ENCODE measurements at regions not wholly inside any gene's neighbourhood (a gene's known extent, or its start where the extent isn't known, plus 50 kb on each side); places are given as distances from the start of the nearest gene placed in this dataset.

DNA sequence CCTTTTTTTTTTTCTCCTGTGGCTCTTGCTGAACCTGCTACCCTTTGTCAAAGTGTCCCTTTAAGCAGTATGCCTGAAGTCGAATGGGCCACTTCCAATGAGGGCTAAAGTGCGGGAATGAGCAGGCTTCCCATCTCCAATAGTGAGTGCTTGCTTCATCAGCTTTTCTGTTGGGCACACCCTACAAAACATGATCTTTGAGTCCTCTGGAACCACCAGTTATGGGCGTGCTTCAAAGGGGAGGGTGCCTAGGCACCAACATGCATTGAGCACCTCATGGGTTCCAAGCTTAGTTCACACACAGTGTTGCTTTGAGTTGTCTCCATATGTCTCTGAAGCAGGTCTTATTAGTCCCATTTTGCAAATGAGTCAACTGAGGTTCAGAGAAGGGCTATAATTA lies 132.8 kb upstream of the CPEB4 start:
- 89% methylated on average over 3 of the region's 3 CpGs; no CpG with 5 or more reads in 1 of the 2 experiments for WGBS, 2 experiments (ENCODE audit: extremely low coverage in 1 of 2, insufficient coverage in 1 of 2, insufficient read length in 1 of 2, insufficient replicate concordance in 2 of 2, low coverage in 1 of 2, low lambda C conversion rate in 2 of 2, missing lambda C conversion rate in 1 of 2)
- POLR2A ChIA-PET (ENCODE audit: partially characterized antibody), result no interaction called here

More for the DNA sequence above, 132.8 kb upstream of the CPEB4 start:
- Histone ChIP-seq H3K27ac (ENCODE audit: low read depth, low read length) (no peak overlapping the region), H4K5ac (ENCODE audit: insufficient read length, low read depth, low read length) (no peak overlapping the region), H3K18ac (ENCODE audit: extremely low read depth, low read length) (no peak overlapping the region), H3K14ac (ENCODE audit: insufficient read length) (no peak overlapping the region), H2AK5ac (ENCODE audit: low read depth, low read length) (no peak overlapping the region; the same call in 1 of the 2 replicates), H3K4me1 (replicated peaks in 1 of 4; ENCODE audit: control insufficient read depth in 3 of 4, insufficient read depth in 4 of 4, low read length in 3 of 4) (peaks cover 0 to 10% (median 1%) of the 10 kb centered on the region in 4 experiments; a peak in 5 of 7 replicates), H3K27me3 (replicated peaks in 1 of 4; ENCODE audit: control insufficient read depth in 3 of 4, extremely low read depth in 1 of 4, insufficient read depth in 3 of 4, low read length in 3 of 4) (0 out of 7 replicates have a peak, but pooled peaks cover 0 to 1% (median 0%) of the 10 kb centered on the region in 4 experiments), H4K91ac (replicated peaks; ENCODE audit: insufficient read length, low read length) (no peak overlapping the region), H3K4ac (replicated peaks; ENCODE audit: insufficient read length, low read depth, low read length) (no peak overlapping the region), H2BK12ac (ENCODE audit: low read depth, low read length) (0 out of 2 replicates have a peak overlapping the region, but pooled peaks have one; percentile 4), H3K23ac (ENCODE audit: insufficient read length) (no peak overlapping the region), H3K9me3 (ENCODE audit: insufficient read depth in 2 of 2, low read depth in 1 of 2, low read length in 1 of 2) (no peaks in the 10 kb centered on the region), H3K79me2 (ENCODE audit: control insufficient read depth in 1 of 2, insufficient read depth in 2 of 2, low read length in 2 of 2) (no peaks in the 10 kb centered on the region), H2BK20ac (ENCODE audit: low read length) (no peak overlapping the region), H3K56ac (replicated peaks; ENCODE audit: insufficient read length, low read depth, low read length) (no peak overlapping the region), H4K8ac (ENCODE audit: extremely low read depth, insufficient read depth, low read length) (no peak overlapping the region), H2AFZ (ENCODE audit: low read length) (no peak overlapping the region), H3K79me1 (ENCODE audit: low read depth, low read length) (no peaks in the 10 kb centered on the region), H2BK5ac (ENCODE audit: low read depth, low read length) (no peak overlapping the region), H3K4me3 (ENCODE audit: extremely low read depth in 1 of 4, insufficient read depth in 2 of 4, low read depth in 3 of 4, low read length in 4 of 4) (no peak overlapping the region), H3K4me2 (ENCODE audit: insufficient read depth in 1 of 2, low read depth in 2 of 2, low read length in 2 of 2) (no peak overlapping the region), H3K36me3 (ENCODE audit: control insufficient read depth in 2 of 4, insufficient read depth in 4 of 4, low read length in 3 of 4) (no peaks in the 10 kb centered on the region), H3K9ac (replicated peaks in 1 of 4; ENCODE audit: extremely low read depth in 1 of 4, low read depth in 3 of 4, low read length in 3 of 4) (no peak overlapping the region), H3K23me2 (ENCODE audit: low read depth, low read length) (no peaks in the 10 kb centered on the region), H2BK120ac (replicated peaks; ENCODE audit: low read depth, low read length) (no peak overlapping the region), H2BK15ac (ENCODE audit: low read length) (no peak overlapping the region), H4K20me1 (replicated peaks in 1 of 2; ENCODE audit: control insufficient read depth in 1 of 2, insufficient read depth in 2 of 2, low read length in 2 of 2) (no peaks in the 10 kb centered on the region)
- TF ChIP-seq KDM1A (IDR thresholded peaks at IDR 0.05; ENCODE audit: borderline replicate concordance, low read length), result no peak
- TF ChIP-seq, protein P1, sequence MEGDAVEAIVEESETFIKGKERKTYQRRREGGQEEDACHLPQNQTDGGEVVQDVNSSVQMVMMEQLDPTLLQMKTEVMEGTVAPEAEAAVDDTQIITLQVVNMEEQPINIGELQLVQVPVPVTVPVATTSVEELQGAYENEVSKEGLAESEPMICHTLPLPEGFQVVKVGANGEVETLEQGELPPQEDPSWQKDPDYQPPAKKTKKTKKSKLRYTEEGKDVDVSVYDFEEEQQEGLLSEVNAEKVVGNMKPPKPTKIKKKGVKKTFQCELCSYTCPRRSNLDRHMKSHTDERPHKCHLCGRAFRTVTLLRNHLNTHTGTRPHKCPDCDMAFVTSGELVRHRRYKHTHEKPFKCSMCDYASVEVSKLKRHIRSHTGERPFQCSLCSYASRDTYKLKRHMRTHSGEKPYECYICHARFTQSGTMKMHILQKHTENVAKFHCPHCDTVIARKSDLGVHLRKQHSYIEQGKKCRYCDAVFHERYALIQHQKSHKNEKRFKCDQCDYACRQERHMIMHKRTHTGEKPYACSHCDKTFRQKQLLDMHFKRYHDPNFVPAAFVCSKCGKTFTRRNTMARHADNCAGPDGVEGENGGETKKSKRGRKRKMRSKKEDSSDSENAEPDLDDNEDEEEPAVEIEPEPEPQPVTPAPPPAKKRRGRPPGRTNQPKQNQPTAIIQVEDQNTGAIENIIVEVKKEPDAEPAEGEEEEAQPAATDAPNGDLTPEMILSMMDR (IDR thresholded peaks at IDR 0.05; ENCODE audit: control extremely low read depth in 1 of 3, insufficient read depth in 1 of 3, low read depth in 1 of 3, low read length in 3 of 3), result no peak
- no peak for TF ChIP-seq CREB1 (IDR thresholded peaks at IDR 0.05)
- no peak for TF ChIP-seq PHF8 (conservative IDR thresholded peaks at IDR 0.05; ENCODE audit: low read depth, low read length)
- TF ChIP-seq GTF2F1 (IDR thresholded peaks at IDR 0.05; ENCODE audit: borderline replicate concordance, low read depth, low read length), result no peak
- TF ChIP-seq KDM5A (IDR thresholded peaks at IDR 0.05; ENCODE audit: low read length), result no peak
- TF ChIP-seq SP2 (IDR thresholded peaks at IDR 0.05; ENCODE audit: low read length), result no peak
- TF ChIP-seq, protein P2, sequence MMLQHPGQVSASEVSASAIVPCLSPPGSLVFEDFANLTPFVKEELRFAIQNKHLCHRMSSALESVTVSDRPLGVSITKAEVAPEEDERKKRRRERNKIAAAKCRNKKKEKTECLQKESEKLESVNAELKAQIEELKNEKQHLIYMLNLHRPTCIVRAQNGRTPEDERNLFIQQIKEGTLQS (IDR thresholded peaks at IDR 0.05; ENCODE audit: insufficient read depth, low read depth, low read length), result no peak
- TF ChIP-seq, protein P3, sequence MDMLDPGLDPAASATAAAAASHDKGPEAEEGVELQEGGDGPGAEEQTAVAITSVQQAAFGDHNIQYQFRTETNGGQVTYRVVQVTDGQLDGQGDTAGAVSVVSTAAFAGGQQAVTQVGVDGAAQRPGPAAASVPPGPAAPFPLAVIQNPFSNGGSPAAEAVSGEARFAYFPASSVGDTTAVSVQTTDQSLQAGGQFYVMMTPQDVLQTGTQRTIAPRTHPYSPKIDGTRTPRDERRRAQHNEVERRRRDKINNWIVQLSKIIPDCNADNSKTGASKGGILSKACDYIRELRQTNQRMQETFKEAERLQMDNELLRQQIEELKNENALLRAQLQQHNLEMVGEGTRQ (IDR thresholded peaks at IDR 0.05; ENCODE audit: low read length), result no peak
- no peak for TF ChIP-seq CEBPB (IDR thresholded peaks at IDR 0.05; ENCODE audit: low read depth, low read length)
- no peak for TF ChIP-seq ASH2L (IDR thresholded peaks at IDR 0.05; ENCODE audit: low read length)
- no peak for FAIRE-seq
- DNase-seq (ENCODE audit: low read depth in 1 of 2, low spot score in 2 of 2), result no peak
- CTCF ChIA-PET (ENCODE audit: partially characterized antibody), result interaction anchor here (0.6 to 1.2 kb wide), 4 partner anchors 9 to 1048 kb away, joined by 3 to 4 read pairs (median 3); no protein-coding TSS in a partner anchor
